Spleen (tissue), 7 donors: ENCODE measurements at regions not wholly inside any gene's neighbourhood (a gene's known extent, or its start where the extent isn't known, plus 50 kb on each side); places are given as distances from the start of the nearest gene placed in this dataset.

Experiments
- CTCF ChIP-seq, 11 experiments: fragments of 200-600 bp in 7 of 11; fragments of 450-650 bp in 4 of 11; sonication (generic) in 4 of 11; IDR thresholded peaks in 8 of 11; conservative IDR thresholded peaks in 3 of 11; 1 replicate in 7 of 11; 2 replicates in 4 of 11; pipeline versions ENCODE4 v1.4.0 to v1.8.0; 2016 to 2021; ENCODE audit warnings: antibody characterized with exemption in 11 of 11, inconsistent platforms in 4 of 11, mild to moderate bottlenecking in 1 of 11
- POLR2AphosphoS5 ChIP-seq, 3 donors: sonication (generic); formaldehyde crosslinking; IDR thresholded peaks; one replicate each; pipeline ENCODE4 v1.5.1; 2017; ENCODE audit warnings: antibody characterized with exemption in 3 of 3
- donor health status: DM: no; HTN: no; CAD: no; lungs with moderate emphysema.
- donor health status: DM: no; HTN: no; CAD: no.
- donor health status: DM: no; HTN: no; CAD: no.

GRCh38 chr1:83508485-83509151 lies 490.3 kb downstream of the TTLL7 start:
- TF ChIP-seq CTCF (IDR thresholded peaks at IDR 0.05 in 8 of 11, conservative IDR thresholded peaks at IDR 0.05 in 3 of 11): no peak
- no peak for TF ChIP-seq POLR2AphosphoS5 (IDR thresholded peaks at IDR 0.05)
